HL-60/S4 treated with retinoic acid at 250 ng/mL for 4 days and 3 days (cell line): ENCODE measurements at regions not wholly inside any gene's neighbourhood (a gene's known extent, or its start where the extent isn't known, plus 50 kb on each side); places are given as distances from the start of the nearest gene placed in this dataset.

Source experiments
- in situ Hi-C: fragments of 300-500 bp; cut with MboI; formaldehyde crosslinking; loops from 2 replicates; pipeline ENCODE4 v1.7.0; 2022; ENCODE audit warnings: low sequenced_read_pairs

- in situ Hi-C loops = no loop called here
Measured at GRCh38 chr14:53810221-53810620, 146.4 kb downstream of the BMP4 start.

DNA sequence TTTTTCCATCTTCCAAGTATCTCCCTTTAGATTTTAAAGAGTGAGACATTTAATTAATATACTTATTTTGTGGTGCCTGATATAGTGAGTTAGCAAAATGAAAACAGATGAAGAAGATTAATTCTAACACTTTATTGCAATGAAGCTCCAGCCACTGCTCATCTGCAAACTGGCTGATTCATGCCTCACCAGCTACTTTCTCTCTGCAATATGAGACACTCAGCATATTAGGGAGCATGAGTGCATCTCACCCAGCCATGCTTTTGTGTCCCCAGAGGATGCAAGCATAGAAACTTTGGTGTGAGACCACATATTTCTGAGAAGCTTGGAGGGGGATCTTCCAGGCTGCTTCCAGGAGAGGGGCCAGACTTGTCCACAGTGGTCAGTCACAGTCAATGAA is 148.6 kb downstream of the BMP4 start:
- in situ Hi-C loops = no loop called here

DNA sequence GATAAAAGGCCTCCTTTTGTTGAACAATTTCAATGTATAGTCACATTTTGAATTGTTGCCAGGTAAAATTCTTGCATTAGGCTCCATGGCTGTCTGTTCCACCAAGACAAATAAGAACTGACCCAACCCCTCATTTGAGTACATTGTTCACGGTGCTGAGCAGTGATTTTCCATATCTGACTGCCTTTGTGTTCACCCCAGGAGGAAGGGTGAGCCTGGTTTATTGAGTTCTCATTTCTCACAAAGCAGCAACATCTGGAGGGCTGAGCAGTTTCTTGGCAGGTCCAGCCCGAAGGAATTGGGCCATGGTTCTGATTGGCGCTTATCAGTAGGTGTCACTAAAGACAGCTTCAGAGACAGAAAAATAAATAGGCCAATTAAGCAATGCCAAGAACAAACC is 149.1 kb downstream of the BMP4 start:
- in situ Hi-C loops = no loop called here

- in situ Hi-C loops = no loop called here
Measured at GRCh38 chr14:53807108-53807507, 149.5 kb downstream of the BMP4 start.

DNA sequence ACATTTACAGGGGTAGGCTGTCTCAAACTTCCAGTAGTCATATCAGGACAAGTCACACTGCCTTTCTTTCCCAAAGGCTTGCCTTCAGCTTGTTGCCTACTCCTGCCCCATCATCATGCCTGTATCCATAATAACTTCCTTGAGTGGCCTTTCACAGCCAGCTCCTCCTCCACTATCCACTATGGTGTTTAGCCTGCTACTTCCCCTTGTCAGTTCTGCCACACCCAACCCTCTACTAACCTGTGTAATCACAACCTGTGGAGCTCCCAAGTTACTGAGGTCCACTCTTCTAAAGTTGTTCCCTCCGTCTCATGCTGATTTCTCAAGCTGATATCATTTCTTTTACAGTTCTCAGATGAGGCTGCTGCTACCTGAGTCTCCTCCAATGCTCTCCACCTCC is 159.9 kb downstream of the BMP4 start:
- in situ Hi-C loops = no loop called here

GRCh38 chr14:53793790-53794505 is 162.7 kb downstream of the BMP4 start:
- in situ Hi-C loops = no loop called here

DNA sequence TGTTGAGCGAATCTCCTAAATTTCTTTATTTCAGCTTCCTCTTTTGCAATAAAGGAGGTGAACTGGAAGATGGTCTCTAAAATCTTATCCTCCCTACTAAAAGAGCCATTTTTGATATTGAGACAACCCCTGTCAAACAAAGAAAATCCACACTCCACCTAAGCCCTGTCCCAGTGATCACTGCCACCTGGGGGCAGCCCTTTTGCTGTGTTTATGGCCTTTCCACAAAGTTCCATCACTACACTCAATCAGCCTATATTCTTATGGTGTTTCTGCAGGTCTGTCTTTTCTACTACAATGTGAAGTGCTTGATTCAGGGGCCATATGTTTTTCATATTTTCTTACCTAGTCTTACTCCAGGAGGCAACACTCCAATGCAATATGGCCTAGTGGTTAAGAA is 163.7 kb downstream of the BMP4 start:
- in situ Hi-C loops = no loop called here

GRCh38 chr14:53790731-53791500 is 165.7 kb downstream of the BMP4 start:
- in situ Hi-C loops = no loop called here

GRCh38 chr14:53788566-53788965 is 168.1 kb downstream of the BMP4 start:
- in situ Hi-C loops = no loop called here

DNA sequence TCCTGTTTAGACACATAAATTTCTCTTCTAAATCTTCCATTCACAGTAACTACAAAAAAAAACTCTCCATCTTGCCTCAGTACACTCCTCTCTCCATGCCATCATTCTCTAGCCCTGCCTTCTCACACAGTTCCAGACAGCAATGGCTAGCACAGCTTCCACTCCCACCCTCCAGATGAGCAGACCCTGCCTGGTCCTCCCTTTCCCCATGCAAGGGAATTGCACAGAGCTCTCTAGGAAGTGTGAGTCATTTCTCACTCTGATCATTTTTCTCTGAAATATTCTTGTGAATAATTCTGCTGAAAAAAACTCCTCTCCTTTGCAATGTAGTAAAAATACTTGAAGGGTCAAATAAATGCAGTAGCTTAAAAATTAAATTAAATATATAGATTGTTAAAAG is 170.6 kb downstream of the BMP4 start:
- in situ Hi-C loops = no loop called here

DNA sequence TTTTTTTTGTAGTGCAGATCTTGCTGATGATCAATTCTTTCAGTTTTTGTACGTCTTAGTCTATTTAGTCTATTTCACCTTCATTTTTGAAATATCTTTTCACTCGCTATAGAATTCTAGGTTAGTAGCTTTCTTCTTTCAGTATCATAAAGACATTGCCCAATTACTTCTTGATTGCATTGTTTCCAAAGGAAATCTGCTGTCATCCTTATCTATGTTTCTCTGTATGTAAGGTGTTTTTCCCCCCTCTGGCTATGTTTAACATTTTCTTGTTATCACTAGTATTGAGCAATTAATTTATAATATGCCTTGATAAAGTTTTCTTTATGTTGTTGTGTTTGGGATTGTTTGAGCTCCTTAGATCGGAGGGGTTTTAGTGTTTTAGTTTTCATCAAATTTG is 171.9 kb downstream of the BMP4 start:
- in situ Hi-C loops = no loop called here

DNA sequence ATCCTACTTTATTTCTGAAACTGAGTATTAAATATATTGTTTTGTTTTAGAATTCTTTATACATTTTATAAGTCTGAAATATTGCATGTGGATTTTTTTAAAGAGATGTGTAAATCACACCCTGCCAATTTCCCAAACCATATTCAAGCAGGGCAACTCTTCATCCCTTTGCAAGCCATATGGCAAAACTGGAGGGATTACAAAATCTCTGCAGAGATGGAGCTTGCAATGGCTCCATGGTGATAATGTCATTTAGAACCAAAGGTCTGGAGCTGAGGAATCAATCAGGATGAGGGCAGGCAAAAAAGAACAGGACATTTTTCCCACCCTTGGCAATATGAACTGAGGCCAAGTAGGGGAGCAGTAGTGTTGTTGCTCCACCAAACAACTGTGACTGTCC is 173.4 kb downstream of the BMP4 start:
- in situ Hi-C loops = no loop called here

- in situ Hi-C loops = no loop called here
Measured at GRCh38 chr14:53780051-53780555, 176.5 kb downstream of the BMP4 start.

GRCh38 chr14:53779301-53779700 is 177.3 kb downstream of the BMP4 start:
- in situ Hi-C loops = no loop called here

- in situ Hi-C loops = no loop called here
Measured at GRCh38 chr14:53778263-53778662, 178.4 kb downstream of the BMP4 start.

GRCh38 chr14:53772936-53773335 is 183.7 kb downstream of the BMP4 start:
- in situ Hi-C loops = no loop called here

DNA sequence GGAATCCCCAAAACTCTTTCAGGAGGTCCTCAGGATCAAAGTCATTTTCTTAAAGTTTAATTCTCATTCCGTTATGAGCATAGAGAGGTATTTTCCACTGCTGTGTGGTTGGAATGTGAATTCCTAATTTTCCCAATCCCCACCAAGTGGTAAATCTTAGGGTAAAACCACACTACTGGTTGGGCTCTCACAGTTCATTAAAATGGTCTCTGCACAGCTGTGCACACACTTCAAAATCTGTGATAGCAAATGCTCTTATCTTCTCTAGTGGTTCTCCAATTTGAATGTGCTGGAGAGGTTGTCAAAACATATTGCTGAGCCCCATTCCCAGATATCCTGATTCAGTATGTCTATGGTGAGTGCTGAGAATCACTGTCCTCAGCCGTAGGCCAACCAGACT is 189.1 kb downstream of the BMP4 start:
- in situ Hi-C loops = no loop called here

GRCh38 chr14:53766601-53767000 is 190.0 kb downstream of the BMP4 start:
- in situ Hi-C loops = no loop called here

DNA sequence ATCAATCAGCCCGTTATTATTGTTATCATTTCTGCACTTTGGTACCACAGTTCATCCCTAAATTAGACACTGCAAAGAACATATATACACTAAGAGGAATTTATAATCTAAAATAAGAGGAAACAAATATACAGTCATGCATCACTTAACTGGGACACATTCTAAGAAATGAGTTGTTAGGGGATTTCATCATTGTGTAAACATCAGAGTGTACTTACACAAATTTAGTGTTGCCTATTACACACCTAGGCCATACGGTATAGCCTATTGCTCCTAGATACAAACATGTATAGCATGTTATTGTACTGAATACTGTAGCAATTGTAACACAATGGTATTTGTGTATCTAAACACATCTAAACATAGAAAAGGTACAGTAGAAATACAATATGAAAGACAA is 190.5 kb downstream of the BMP4 start:
- in situ Hi-C loops = no loop called here

DNA sequence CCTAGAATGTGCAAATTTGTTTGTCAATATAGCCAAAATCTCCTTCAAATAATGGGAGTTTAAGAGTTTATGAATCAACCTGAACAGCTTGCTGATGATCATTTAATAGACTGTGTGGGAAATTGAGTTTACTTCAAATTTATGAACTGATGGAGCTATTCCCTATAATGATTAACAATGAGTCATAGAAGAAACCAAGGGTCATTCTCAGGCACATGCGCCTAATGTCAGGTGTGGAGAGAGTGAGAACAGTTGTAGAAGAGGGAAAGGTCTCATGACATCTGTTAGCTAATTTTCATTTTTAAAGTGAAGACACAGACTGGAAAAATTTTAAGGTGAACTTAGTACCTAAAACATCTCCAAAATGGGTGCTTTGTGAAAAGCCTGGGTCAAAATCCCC is 191.8 kb downstream of the BMP4 start:
- in situ Hi-C loops = no loop called here

GRCh38 chr14:53758141-53758540 is 198.5 kb downstream of the BMP4 start:
- in situ Hi-C loops = no loop called here

- in situ Hi-C loops = no loop called here
Measured at GRCh38 chr14:53757732-53758131, 198.9 kb downstream of the BMP4 start.
